GM12878 (cell line): ENCODE measurements at regions not wholly inside any gene's neighbourhood (a gene's known extent, or its start where the extent isn't known, plus 50 kb on each side); places are given as distances from the start of the nearest gene placed in this dataset.

ENCODE experiments used
- EED ChIP-seq: sonication (generic); IDR thresholded peaks from 2 replicates; pipeline ENCODE4 v1.6.1; 2016; ENCODE audit warnings: antibody characterized with exemption, low read depth
- FOXM1 ChIP-seq: IDR thresholded peaks from 2 replicates; pipeline ENCODE4 v1.6.1; 2012; ENCODE audit warnings: low read depth, mild to moderate bottlenecking, inconsistent platforms, low read length, moderate library complexity
- MEF2B ChIP-seq: fragments of 450-650 bp; IDR thresholded peaks from 2 replicates; pipeline ENCODE4 v1.6.1; 2018; ENCODE audit warnings: mild to moderate bottlenecking, moderate library complexity; ENCODE audit not compliant: partially characterized antibody, poor library complexity, severe bottlenecking
- MYB ChIP-seq: fragments of 150-350 bp; IDR thresholded peaks from 2 replicates; pipeline ENCODE4 v1.6.1; 2014; ENCODE audit warnings: mild to moderate bottlenecking, low read depth, low read length, borderline replicate concordance
- NBN ChIP-seq: fragments of 450-650 bp; IDR thresholded peaks from 2 replicates; pipeline ENCODE4 v1.6.1; 2016
- NFYA ChIP-seq: IDR thresholded peaks from 2 replicates; pipeline ENCODE4 v1.6.1; 2011; ENCODE audit warnings: low read depth, mild to moderate bottlenecking, low read length, improper control_type of control experiment, borderline replicate concordance
- POU2F2 ChIP-seq: IDR thresholded peaks from 3 replicates; pipeline ENCODE4 v1.6.1; 2011; ENCODE audit warnings: low read depth, mild to moderate bottlenecking, low read length, borderline replicate concordance
- RUNX3 ChIP-seq: IDR thresholded peaks from 2 replicates; pipeline ENCODE4 v1.6.1; 2012; ENCODE audit warnings: low read length, inconsistent platforms
- SIX5 ChIP-seq: IDR thresholded peaks from 2 replicates; pipeline ENCODE4 v1.6.1; 2011; ENCODE audit warnings: mild to moderate bottlenecking, low read depth, low read length, moderate library complexity; ENCODE audit not compliant: severe bottlenecking
- ZNF622 ChIP-seq: fragments of 450-650 bp; IDR thresholded peaks from 2 replicates; pipeline ENCODE4 v1.6.1; 2017; ENCODE audit warnings: mild to moderate bottlenecking, inconsistent platforms
- TF ChIP-seq, protein P1 (sequence below): IDR thresholded peaks from 2 replicates; pipeline ENCODE4 v1.6.1; 2012; ENCODE audit warnings: improper control_type of control experiment, low read depth, low read length; ENCODE audit not compliant: insufficient replicate concordance
- TF ChIP-seq, protein P2 (sequence below): fragments of 450-650 bp; formaldehyde crosslinking; IDR thresholded peaks from 2 replicates; pipeline ENCODE4 v1.5.0; 2022; ENCODE audit warnings: mild to moderate bottlenecking, missing genetic modification characterization
- TF ChIP-seq, protein P3 (sequence below): fragments of 450-650 bp; IDR thresholded peaks from 2 replicates; pipeline ENCODE4 v1.6.1; 2017; ENCODE audit warnings: borderline replicate concordance
- TF ChIP-seq, protein P4 (sequence below): fragments of 450-650 bp; IDR thresholded peaks from 2 replicates; pipeline ENCODE4 v1.6.1; 2016; ENCODE audit warnings: mild to moderate bottlenecking

DNA sequence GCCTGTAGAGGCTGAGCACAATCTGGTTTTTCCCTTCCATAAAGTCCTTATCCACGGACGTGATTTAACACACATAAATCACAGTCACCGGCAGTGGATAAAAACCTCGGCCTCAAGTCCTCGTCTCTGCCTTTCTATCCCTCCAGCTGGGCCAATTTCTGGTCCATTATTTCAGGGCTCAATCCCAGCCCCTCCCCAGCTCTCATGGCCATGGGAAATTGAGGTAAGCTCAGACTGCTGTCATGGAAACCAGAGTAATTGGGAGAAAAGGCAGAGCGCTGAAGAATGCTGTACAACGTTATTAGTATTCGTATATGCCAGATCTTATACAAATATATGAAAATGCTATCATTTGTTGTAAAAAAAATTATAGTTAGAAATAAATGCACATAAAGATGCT lies 86.2 kb upstream of the USP29 start (continued):
- TF ChIP-seq, protein P1, sequence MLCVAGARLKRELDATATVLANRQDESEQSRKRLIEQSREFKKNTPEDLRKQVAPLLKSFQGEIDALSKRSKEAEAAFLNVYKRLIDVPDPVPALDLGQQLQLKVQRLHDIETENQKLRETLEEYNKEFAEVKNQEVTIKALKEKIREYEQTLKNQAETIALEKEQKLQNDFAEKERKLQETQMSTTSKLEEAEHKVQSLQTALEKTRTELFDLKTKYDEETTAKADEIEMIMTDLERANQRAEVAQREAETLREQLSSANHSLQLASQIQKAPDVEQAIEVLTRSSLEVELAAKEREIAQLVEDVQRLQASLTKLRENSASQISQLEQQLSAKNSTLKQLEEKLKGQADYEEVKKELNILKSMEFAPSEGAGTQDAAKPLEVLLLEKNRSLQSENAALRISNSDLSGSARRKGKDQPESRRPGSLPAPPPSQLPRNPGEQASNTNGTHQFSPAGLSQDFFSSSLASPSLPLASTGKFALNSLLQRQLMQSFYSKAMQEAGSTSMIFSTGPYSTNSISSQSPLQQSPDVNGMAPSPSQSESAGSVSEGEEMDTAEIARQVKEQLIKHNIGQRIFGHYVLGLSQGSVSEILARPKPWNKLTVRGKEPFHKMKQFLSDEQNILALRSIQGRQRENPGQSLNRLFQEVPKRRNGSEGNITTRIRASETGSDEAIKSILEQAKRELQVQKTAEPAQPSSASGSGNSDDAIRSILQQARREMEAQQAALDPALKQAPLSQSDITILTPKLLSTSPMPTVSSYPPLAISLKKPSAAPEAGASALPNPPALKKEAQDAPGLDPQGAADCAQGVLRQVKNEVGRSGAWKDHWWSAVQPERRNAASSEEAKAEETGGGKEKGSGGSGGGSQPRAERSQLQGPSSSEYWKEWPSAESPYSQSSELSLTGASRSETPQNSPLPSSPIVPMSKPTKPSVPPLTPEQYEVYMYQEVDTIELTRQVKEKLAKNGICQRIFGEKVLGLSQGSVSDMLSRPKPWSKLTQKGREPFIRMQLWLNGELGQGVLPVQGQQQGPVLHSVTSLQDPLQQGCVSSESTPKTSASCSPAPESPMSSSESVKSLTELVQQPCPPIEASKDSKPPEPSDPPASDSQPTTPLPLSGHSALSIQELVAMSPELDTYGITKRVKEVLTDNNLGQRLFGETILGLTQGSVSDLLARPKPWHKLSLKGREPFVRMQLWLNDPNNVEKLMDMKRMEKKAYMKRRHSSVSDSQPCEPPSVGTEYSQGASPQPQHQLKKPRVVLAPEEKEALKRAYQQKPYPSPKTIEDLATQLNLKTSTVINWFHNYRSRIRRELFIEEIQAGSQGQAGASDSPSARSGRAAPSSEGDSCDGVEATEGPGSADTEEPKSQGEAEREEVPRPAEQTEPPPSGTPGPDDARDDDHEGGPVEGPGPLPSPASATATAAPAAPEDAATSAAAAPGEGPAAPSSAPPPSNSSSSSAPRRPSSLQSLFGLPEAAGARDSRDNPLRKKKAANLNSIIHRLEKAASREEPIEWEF = no peak
- TF ChIP-seq, protein P2, sequence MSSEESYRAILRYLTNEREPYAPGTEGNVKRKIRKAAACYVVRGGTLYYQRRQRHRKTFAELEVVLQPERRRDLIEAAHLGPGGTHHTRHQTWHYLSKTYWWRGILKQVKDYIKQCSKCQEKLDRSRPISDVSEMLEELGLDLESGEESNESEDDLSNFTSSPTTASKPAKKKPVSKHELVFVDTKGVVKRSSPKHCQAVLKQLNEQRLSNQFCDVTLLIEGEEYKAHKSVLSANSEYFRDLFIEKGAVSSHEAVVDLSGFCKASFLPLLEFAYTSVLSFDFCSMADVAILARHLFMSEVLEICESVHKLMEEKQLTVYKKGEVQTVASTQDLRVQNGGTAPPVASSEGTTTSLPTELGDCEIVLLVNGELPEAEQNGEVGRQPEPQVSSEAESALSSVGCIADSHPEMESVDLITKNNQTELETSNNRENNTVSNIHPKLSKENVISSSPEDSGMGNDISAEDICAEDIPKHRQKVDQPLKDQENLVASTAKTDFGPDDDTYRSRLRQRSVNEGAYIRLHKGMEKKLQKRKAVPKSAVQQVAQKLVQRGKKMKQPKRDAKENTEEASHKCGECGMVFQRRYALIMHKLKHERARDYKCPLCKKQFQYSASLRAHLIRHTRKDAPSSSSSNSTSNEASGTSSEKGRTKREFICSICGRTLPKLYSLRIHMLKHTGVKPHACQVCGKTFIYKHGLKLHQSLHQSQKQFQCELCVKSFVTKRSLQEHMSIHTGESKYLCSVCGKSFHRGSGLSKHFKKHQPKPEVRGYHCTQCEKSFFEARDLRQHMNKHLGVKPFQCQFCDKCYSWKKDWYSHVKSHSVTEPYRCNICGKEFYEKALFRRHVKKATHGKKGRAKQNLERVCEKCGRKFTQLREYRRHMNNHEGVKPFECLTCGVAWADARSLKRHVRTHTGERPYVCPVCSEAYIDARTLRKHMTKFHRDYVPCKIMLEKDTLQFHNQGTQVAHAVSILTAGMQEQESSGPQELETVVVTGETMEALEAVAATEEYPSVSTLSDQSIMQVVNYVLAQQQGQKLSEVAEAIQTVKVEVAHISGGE (CRISPR knock-in tag) = no peak
- TF ChIP-seq NBN = no peak
- TF ChIP-seq SIX5 = no peak
- TF ChIP-seq MEF2B = no peak
- TF ChIP-seq, protein P3, sequence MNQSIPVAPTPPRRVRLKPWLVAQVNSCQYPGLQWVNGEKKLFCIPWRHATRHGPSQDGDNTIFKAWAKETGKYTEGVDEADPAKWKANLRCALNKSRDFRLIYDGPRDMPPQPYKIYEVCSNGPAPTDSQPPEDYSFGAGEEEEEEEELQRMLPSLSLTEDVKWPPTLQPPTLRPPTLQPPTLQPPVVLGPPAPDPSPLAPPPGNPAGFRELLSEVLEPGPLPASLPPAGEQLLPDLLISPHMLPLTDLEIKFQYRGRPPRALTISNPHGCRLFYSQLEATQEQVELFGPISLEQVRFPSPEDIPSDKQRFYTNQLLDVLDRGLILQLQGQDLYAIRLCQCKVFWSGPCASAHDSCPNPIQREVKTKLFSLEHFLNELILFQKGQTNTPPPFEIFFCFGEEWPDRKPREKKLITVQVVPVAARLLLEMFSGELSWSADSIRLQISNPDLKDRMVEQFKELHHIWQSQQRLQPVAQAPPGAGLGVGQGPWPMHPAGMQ = no peak
- no peak for TF ChIP-seq RUNX3
- no peak for TF ChIP-seq POU2F2
- no peak for TF ChIP-seq EED
- TF ChIP-seq FOXM1 = no peak
- TF ChIP-seq NFYA = no peak
- TF ChIP-seq, protein P4, sequence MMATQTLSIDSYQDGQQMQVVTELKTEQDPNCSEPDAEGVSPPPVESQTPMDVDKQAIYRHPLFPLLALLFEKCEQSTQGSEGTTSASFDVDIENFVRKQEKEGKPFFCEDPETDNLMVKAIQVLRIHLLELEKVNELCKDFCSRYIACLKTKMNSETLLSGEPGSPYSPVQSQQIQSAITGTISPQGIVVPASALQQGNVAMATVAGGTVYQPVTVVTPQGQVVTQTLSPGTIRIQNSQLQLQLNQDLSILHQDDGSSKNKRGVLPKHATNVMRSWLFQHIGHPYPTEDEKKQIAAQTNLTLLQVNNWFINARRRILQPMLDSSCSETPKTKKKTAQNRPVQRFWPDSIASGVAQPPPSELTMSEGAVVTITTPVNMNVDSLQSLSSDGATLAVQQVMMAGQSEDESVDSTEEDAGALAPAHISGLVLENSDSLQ = no peak
- TF ChIP-seq ZNF622 = no peak
- no peak for TF ChIP-seq MYB
